Fibroblast of villous mesenchyme (primary cell): ENCODE measurements at regions not wholly inside any gene's neighbourhood (a gene's known extent, or its start where the extent isn't known, plus 50 kb on each side); places are given as distances from the start of the nearest gene placed in this dataset.
"Not testable (repeated sequence)": the region's sequence is repeated elsewhere in the genome, so short reads cannot be mapped to it uniquely, and the experiment has no call there.

ENCODE experiments used
- DNase-seq: peaks from one replicate; pipeline ENCODE4 v3.0.0-alpha.2; 2010; ENCODE audit warnings: low read depth
- H3K4me3 ChIP-seq: 2 replicates; pipeline ENCODE4 v1.5.1; 2011; ENCODE audit warnings: low read depth, mild to moderate bottlenecking, low read length
- CTCF ChIP-seq: IDR thresholded peaks from 2 replicates; pipeline ENCODE4 v1.5.1; 2012; ENCODE audit warnings: low read depth, mild to moderate bottlenecking, low read length; ENCODE audit not compliant: insufficient read depth

GRCh38 chr18:78499586-78499985 is 480.0 kb upstream of the SALL3 start:
- no peak overlapping the region for H3K4me3 ChIP-seq
- no peak for DNase-seq
- TF ChIP-seq CTCF = no peak

GRCh38 chr18:78501251-78501650 is 478.4 kb upstream of the SALL3 start:
- no peak overlapping the region for H3K4me3 ChIP-seq
- no peak for TF ChIP-seq CTCF
- no peak for DNase-seq

GRCh38 chr18:78503129-78503528 is 476.5 kb upstream of the SALL3 start:
- DNase-seq = no peak
- no peak for TF ChIP-seq CTCF
- H3K4me3 ChIP-seq = no peak overlapping the region

GRCh38 chr18:78505851-78506461 is 473.7 kb upstream of the SALL3 start:
- H3K4me3 ChIP-seq = no peak overlapping the region
- DNase-seq = no peak
- no peak for TF ChIP-seq CTCF

- TF ChIP-seq CTCF = no peak
- no peak for DNase-seq
These were observed 472.4 kb upstream of the SALL3 start for GRCh38 chr18:78507217-78507616.

GRCh38 chr18:78508228-78508824 is 471.3 kb upstream of the SALL3 start:
- not testable (repeated sequence) for H3K4me3 ChIP-seq, DNase-seq

More at GRCh38 chr18:78507217-78507616, 472.4 kb upstream of the SALL3 start:
- H3K4me3 ChIP-seq = no peak overlapping the region

- DNase-seq = no peak
These were observed 469.5 kb upstream of the SALL3 start for GRCh38 chr18:78510091-78510490.

More at GRCh38 chr18:78510091-78510490, 469.5 kb upstream of the SALL3 start:
- no peak for TF ChIP-seq CTCF
- no peak overlapping the region for H3K4me3 ChIP-seq
